Coronary artery (tissue), 2 donors: ENCODE measurements at regions not wholly inside any gene's neighbourhood (a gene's known extent, or its start where the extent isn't known, plus 50 kb on each side); places are given as distances from the start of the nearest gene placed in this dataset.
"Not testable (repeated sequence)": the region's sequence is repeated elsewhere in the genome, so short reads cannot be mapped to it uniquely, and the experiment has no call there.

Source experiments
- DNase-seq: peaks from one replicate; pipeline ENCODE4 v3.0.0-alpha.2; 2017; ENCODE audit warnings: low spot score
- H3K27ac ChIP-seq, 2 donors: fragments of 200-600 bp; sonication (generic); one replicate each; pipeline ENCODE4 v1.5.1; 2016 to 2019
- H3K4me3 ChIP-seq: fragments of 200-600 bp; sonication (generic); 2 replicates; pipeline ENCODE4 v1.5.1; 2016; ENCODE audit warnings: mild to moderate bottlenecking, moderate library complexity
- TF ChIP-seq, protein P1 (sequence below): fragments of 200-600 bp; sonication (generic); IDR thresholded peaks from one replicate; pipeline ENCODE4 v1.5.1; 2019; ENCODE audit warnings: antibody characterized with exemption

DNA sequence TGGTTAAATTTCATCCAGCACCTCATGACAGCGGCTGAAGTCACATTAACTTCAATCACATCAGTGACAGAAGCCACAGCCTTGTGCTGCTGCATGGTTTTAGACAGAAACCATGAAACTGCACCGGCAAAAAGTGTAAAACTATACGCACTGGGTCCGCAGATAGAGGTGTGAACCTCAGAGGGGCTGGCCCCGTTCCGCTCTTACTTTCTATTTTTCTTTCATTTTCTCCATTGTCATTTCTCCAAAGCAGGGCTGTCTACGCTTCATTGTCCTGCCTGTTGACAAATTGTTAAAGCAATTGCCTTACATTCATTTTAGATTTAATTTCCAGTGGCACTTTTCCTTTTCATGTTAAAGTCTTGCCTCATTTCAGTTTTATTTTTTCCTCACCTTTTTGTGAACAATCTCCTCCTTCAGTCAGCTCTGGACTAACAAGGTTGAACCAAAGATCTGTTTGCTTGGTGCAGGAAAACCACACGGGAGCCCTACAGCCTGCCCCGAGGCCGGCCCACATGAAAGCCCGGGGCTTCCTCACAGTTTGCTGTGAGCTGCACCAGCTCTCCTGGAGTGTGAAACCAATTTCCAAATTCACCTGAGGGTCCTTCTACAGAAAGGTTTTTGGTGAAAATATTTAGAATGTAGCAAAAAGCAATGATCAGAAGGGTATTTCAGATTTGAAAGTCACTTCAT lies 63.7 kb downstream of the PRR18 start:
- TF ChIP-seq, protein P1, sequence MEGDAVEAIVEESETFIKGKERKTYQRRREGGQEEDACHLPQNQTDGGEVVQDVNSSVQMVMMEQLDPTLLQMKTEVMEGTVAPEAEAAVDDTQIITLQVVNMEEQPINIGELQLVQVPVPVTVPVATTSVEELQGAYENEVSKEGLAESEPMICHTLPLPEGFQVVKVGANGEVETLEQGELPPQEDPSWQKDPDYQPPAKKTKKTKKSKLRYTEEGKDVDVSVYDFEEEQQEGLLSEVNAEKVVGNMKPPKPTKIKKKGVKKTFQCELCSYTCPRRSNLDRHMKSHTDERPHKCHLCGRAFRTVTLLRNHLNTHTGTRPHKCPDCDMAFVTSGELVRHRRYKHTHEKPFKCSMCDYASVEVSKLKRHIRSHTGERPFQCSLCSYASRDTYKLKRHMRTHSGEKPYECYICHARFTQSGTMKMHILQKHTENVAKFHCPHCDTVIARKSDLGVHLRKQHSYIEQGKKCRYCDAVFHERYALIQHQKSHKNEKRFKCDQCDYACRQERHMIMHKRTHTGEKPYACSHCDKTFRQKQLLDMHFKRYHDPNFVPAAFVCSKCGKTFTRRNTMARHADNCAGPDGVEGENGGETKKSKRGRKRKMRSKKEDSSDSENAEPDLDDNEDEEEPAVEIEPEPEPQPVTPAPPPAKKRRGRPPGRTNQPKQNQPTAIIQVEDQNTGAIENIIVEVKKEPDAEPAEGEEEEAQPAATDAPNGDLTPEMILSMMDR, result no peak
- DNase-seq, result no peak
- Histone ChIP-seq H3K27ac (no peak overlapping the region), H3K4me3 (no peak overlapping the region)

GRCh38 chr6:166242888-166243287 lies 65.3 kb downstream of the PRR18 start:
- DNase-seq, result no peak
- H3K27ac ChIP-seq, result no peak overlapping the region
- TF ChIP-seq, protein P1, result no peak
- no peak overlapping the region for H3K4me3 ChIP-seq

DNA sequence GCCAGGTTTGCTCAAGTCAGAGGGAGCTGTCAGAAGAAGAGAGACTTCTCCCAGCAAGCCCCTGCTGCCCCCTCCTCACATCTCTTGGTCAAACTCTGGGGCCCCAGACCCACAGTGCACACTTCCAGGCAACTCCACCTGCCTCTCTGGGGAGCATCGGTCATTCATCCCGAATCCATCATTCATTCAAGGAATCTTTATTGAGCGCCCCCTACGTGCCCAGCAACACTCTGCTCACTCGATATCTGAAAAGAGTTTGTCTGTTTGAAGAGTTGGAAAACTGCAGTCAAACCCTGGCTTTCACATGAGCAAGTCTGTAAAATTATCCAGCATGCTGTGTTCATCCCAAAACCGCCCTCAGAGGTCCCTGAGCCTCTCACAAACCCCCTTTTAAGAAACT lies 66.2 kb downstream of the PRR18 start:
- TF ChIP-seq, protein P1, result no peak
- H3K27ac ChIP-seq, result no peak overlapping the region
- no peak for DNase-seq
- no peak overlapping the region for H3K4me3 ChIP-seq

DNA sequence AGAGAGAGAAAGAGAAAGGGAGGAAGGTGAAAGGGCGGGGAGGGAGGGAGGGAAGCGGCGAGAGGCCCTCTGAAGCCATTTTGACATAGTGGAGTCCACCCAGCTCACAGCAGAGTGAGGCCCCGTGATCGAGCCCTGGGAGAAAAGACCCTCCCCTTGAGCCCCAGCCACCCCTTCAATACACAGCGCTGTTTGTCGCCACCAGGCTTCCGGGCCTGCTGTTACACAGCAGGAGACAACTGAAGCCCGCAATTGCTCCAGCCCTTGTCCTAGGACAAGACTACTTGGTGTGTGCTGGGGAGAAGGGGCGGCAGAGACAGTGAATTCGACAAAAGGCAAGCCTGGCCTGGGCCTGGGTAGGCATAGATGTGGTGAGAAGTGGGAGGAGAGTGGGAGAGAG lies 67.3 kb downstream of the PRR18 start:
- TF ChIP-seq, protein P1, result no peak
- no peak overlapping the region for H3K27ac ChIP-seq
- no peak for DNase-seq
- no peak overlapping the region for H3K4me3 ChIP-seq

- TF ChIP-seq, protein P1, result no peak
- Histone ChIP-seq H3K4me3 (no peak overlapping the region), H3K27ac (no peak overlapping the region)
- no peak for DNase-seq
Measured at GRCh38 chr6:166237617-166238016, 70.0 kb upstream of the TBXT start.

GRCh38 chr6:166236596-166236995 lies 68.9 kb upstream of the TBXT start:
- no peak for DNase-seq
- Histone ChIP-seq H3K4me3 (no peak overlapping the region), H3K27ac (no peak overlapping the region)
- TF ChIP-seq, protein P1, result no peak

GRCh38 chr6:166235666-166236292 lies 68.1 kb upstream of the TBXT start:
- Histone ChIP-seq H3K27ac (no peak overlapping the region), H3K4me3 (no peak overlapping the region)
- TF ChIP-seq, protein P1, result no peak

DNA sequence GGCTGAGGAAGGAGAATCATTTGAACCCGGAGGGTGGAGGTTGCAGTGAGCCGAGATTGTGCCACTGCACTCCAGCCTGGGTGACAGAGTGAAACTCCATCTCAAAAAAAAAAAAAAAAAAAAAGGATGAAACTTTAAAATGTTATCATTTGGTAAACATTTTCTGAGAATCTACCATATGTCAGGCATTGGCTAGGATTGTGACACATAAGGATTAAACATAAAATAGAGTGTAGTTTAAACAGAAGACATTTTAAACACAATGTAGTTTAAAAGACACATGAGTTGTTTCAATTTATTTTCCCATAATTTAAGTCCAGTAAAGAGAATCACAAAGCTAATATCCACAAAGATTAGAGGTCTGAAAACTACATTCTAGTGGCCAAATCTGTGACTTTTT lies 63.5 kb upstream of the TBXT start:
- not testable (repeated sequence) for DNase-seq, H3K4me3 ChIP-seq, H3K27ac ChIP-seq

More at GRCh38 chr6:166235666-166236292, 68.1 kb upstream of the TBXT start:
- no peak for DNase-seq
